K562 (cell line): ENCODE measurements at regions not wholly inside any gene's neighbourhood (a gene's known extent, or its start where the extent isn't known, plus 50 kb on each side); places are given as distances from the start of the nearest gene placed in this dataset.

ENCODE experiments used
- FOSL1 ChIP-seq: fragments of 200-800 bp; sonication (Bioruptor generic); conservative IDR thresholded peaks from 2 replicates; pipeline ENCODE4 v1.6.1; 2016; ENCODE audit warnings: missing genetic modification characterization, missing compliant biosample characterization
- GATAD2A ChIP-seq: fragments of 450-650 bp; IDR thresholded peaks from 2 replicates; pipeline ENCODE4 v1.6.1; 2017
- JUND ChIP-seq, 2 experiments: IDR thresholded peaks; 2 replicates in 1 of 2; 3 replicates in 1 of 2; pipeline ENCODE4 v1.6.1; 2011; ENCODE audit warnings: borderline replicate concordance in 2 of 2, low read depth in 2 of 2, low read length in 2 of 2, improper control_type of control experiment in 1 of 2, missing biosample characterization in 1 of 2, missing genetic modification characterization in 1 of 2, missing genetic modification reagents in 1 of 2
- RCOR1 ChIP-seq, 2 experiments: IDR thresholded peaks; 2 replicates each; pipeline ENCODE4 v1.6.1; 2012; ENCODE audit warnings: low read depth in 2 of 2, low read length in 2 of 2, borderline replicate concordance in 1 of 2, improper control_type of control experiment in 1 of 2
- RFX7 ChIP-seq: fragments of 250-450 bp; sonication (Bioruptor Pico); IDR thresholded peaks from 2 replicates; pipeline ENCODE4 v1.5.1; 2021; ENCODE audit warnings: mild to moderate bottlenecking
- TCF3 ChIP-seq: sonication (generic); formaldehyde crosslinking; IDR thresholded peaks from 2 replicates; pipeline ENCODE4 v1.4.0; 2020; ENCODE audit warnings: mild to moderate bottlenecking, missing genetic modification reagents
- TF ChIP-seq, protein P1 (sequence below): sonication (generic); formaldehyde crosslinking; IDR thresholded peaks from 2 replicates; pipeline ENCODE4 v1.8.1; 2023; ENCODE audit warnings: mild to moderate bottlenecking, missing genetic modification reagents
- TF ChIP-seq, protein P2 (sequence below): fragments of 200-800 bp; sonication (Bioruptor generic); IDR thresholded peaks from 2 replicates; pipeline ENCODE4 v1.6.1; 2017; ENCODE audit warnings: missing genetic modification characterization, missing compliant biosample characterization
- TF ChIP-seq, protein P3 (sequence below): fragments of 450-650 bp; IDR thresholded peaks from 2 replicates; pipeline ENCODE4 v1.6.1; 2016; ENCODE audit warnings: low read depth, mild to moderate bottlenecking, moderate library complexity

DNA sequence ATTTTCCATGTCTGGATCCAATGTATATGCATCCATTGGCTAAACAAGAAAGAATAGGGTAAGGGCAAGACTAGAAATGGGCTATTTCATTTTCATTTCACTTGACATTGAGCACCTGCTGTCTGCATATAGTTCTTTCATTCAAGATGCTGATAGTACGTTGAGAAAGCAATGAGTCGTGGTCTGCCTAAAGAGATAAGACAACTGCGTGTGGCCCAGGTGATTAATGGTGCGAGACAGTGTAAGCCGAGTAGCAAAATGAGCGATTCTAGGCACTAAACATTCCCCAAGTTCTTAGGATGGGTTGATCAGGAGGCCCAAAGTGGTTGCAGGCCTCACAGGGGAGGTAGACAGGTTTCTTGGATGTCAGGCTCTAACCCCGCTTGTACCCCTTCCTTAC is 235.4 kb downstream of the PDCD6IP start (continued):
- TF ChIP-seq, protein P1, sequence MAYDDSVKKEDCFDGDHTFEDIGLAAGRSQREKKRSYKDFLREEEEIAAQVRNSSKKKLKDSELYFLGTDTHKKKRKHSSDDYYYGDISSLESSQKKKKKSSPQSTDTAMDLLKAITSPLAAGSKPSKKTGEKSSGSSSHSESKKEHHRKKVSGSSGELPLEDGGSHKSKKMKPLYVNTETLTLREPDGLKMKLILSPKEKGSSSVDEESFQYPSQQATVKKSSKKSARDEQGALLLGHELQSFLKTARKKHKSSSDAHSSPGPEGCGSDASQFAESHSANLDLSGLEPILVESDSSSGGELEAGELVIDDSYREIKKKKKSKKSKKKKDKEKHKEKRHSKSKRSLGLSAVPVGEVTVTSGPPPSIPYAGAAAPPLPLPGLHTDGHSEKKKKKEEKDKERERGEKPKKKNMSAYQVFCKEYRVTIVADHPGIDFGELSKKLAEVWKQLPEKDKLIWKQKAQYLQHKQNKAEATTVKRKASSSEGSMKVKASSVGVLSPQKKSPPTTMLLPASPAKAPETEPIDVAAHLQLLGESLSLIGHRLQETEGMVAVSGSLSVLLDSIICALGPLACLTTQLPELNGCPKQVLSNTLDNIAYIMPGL, result no peak
- TF ChIP-seq JUND (IDR thresholded peaks at IDR 0.05; ENCODE audit: borderline replicate concordance, low read depth, low read length), result 0 out of 2 replicates have a peak, but pooled peaks have one; percentile 8
- TF ChIP-seq JUND (tag; IDR thresholded peaks at IDR 0.05; ENCODE audit: borderline replicate concordance, low read depth, low read length), result no peak
- no peak for TF ChIP-seq GATAD2A
- TF ChIP-seq RCOR1 (IDR thresholded peaks at IDR 0.05; ENCODE audit: borderline replicate concordance in 1 of 2, low read depth in 2 of 2, low read length in 2 of 2), result peak in 1 of 2 experiments; percentile 36; a peak in 1 of 4 replicates
- peak; percentile 68 for TF ChIP-seq TCF3 (CRISPR knock-in tag)
- 0 out of 2 replicates have a peak, but pooled peaks have one; percentile 21 for TF ChIP-seq FOSL1 (tag)
- TF ChIP-seq, protein P2, sequence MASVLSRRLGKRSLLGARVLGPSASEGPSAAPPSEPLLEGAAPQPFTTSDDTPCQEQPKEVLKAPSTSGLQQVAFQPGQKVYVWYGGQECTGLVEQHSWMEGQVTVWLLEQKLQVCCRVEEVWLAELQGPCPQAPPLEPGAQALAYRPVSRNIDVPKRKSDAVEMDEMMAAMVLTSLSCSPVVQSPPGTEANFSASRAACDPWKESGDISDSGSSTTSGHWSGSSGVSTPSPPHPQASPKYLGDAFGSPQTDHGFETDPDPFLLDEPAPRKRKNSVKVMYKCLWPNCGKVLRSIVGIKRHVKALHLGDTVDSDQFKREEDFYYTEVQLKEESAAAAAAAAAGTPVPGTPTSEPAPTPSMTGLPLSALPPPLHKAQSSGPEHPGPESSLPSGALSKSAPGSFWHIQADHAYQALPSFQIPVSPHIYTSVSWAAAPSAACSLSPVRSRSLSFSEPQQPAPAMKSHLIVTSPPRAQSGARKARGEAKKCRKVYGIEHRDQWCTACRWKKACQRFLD (CRISPR knock-in tag), result no peak
- TF ChIP-seq, protein P3, sequence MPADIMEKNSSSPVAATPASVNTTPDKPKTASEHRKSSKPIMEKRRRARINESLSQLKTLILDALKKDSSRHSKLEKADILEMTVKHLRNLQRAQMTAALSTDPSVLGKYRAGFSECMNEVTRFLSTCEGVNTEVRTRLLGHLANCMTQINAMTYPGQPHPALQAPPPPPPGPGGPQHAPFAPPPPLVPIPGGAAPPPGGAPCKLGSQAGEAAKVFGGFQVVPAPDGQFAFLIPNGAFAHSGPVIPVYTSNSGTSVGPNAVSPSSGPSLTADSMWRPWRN, result peak; percentile 66; the same call in 1 of the 2 replicates
- TF ChIP-seq RFX7 (CRISPR knock-in tag), result no peak
